Cardiac septum (tissue), 1 donor: ENCODE measurements at regions not wholly inside any gene's neighbourhood (a gene's known extent, or its start where the extent isn't known, plus 50 kb on each side); places are given as distances from the start of the nearest gene placed in this dataset.

Experiments
- DNase-seq: peaks from one replicate; pipeline ENCODE4 v3.0.0-alpha.2; 2020; ENCODE audit warnings: low spot score
- intact Hi-C: fragments of 100-400 bp; cut with DNase I; formaldehyde crosslinking; loops from one replicate; pipeline ENCODE4 v1.14.0; 2022
- donor health status: DM: no; HTN: no; CAD: no.

GRCh38 chr2:144596073-144596871 is 76.4 kb upstream of the ZEB2 start:
- DNase-seq: no peak
- intact Hi-C loops: no loop called here

GRCh38 chr2:144595686-144596072 is 75.8 kb upstream of the ZEB2 start:
- intact Hi-C loops: no loop called here
- no peak for DNase-seq

GRCh38 chr2:144595279-144595678 is 75.4 kb upstream of the ZEB2 start:
- DNase-seq: no peak
- intact Hi-C loops: no loop called here

- DNase-seq: no peak
- intact Hi-C loops: no loop called here
Observed at GRCh38 chr2:144593803-144594202, 73.9 kb upstream of the ZEB2 start.

- DNase-seq: no peak
- intact Hi-C loops: no loop called here
Observed at GRCh38 chr2:144592500-144593256, 72.8 kb upstream of the ZEB2 start.

DNA sequence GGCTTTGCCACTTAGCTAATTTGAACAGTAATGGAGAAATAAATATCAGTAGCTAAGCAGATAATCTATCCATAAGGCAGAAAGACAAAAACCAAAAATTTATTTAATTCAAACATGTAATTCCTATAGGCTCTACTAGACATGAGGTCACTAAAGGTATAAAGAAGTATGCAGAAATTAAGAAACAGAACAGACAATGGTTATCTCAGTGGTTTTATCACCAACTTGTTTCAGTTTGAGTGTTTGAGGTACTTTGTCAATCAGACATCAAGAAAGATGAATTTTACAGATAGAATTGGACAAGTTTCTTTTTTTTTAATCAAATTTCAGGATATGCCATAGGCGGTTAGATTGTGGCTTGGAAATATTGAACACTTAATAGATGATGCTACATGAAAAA is 67.4 kb upstream of the ZEB2 start:
- intact Hi-C loops: no loop called here
- no peak for DNase-seq

DNA sequence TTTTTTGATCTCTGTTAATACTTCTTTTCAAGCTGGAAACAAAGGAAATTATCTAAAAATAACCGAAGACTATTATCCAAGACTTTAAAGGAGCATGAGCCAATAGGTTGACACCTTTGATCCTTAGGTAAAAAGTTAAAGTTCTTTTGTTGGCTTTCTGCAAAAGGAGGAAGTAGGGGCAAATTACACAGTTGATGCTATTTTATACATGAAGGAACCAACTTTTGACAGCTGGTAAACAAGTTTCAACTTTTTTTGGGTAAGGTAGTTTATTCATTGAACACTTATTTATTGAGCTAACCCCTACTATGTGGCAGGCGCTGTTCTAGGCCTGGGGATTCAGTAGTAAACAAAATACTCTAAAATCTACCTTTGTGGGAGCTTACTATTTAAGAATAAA is 66.6 kb upstream of the ZEB2 start:
- intact Hi-C loops: no loop called here
- no peak for DNase-seq

- intact Hi-C loops: no loop called here
- no peak for DNase-seq
Observed at GRCh38 chr2:144583741-144584453, 64.0 kb upstream of the ZEB2 start.

DNA sequence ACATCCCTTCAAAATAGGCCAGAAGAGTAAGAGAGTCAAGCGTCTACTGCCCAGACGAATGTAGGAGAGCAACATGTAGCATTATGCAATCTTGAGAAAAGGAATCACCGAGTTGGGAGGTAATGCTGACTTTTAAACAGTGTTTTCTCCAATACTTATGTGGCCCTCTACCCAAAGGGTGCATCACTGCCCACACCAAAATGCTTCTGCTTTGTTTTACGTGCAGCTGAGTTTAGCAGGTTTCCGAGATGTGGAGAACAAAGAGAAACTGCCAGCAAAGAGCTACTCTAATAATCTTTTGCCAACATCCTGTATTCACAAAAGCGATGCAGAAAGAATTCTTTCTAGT is 63.4 kb upstream of the ZEB2 start:
- intact Hi-C loops: no loop called here
- no peak for DNase-seq

GRCh38 chr2:144582651-144583380 is 62.9 kb upstream of the ZEB2 start:
- no peak for DNase-seq
- intact Hi-C loops: no loop called here

- intact Hi-C loops: no loop called here
- no peak for DNase-seq
Observed at GRCh38 chr2:144580521-144581161, 60.7 kb upstream of the ZEB2 start.

DNA sequence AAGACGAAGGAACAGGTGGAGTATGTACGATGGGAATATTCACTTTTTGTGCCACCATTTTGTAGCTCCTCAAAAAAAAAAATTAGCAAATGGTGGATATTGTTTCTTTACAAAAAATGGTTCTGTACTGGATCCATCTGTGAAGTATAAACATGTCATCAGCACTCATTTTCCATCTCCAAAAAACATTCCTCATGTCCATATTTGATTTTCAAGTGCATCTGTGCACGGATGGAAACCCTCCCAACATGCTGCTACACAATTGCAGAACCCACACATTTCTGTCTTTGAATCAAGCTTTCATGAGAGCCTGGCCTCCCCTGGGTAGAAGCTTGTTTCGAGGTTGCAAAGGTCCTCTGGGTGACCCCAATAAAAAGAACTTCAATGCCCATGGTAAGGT is 59.6 kb upstream of the ZEB2 start:
- DNase-seq: no peak
- intact Hi-C loops: no loop called here

- intact Hi-C loops: no loop called here
- no peak for DNase-seq
Observed at GRCh38 chr2:144578099-144578498, 58.2 kb upstream of the ZEB2 start.

DNA sequence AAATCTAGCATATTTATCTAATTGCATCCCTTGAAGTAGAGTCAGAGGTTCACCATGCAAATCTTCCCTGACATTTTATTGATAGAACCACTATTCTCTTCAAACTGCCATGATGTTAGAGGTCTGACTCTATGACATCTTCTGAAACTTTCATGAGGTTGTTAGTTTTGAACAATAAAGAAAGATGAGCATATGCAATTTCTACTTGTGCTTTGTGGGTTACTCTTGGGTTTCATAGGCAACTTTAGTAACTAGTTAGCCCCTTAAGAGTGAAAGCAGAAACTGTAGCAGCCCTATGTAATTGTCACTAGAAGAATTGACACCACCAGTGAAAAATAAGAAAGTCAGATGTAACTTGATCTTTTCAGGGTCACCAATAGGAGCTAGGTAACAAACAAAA is 53.1 kb upstream of the ZEB2 start:
- no peak for DNase-seq
- intact Hi-C loops: no loop called here

DNA sequence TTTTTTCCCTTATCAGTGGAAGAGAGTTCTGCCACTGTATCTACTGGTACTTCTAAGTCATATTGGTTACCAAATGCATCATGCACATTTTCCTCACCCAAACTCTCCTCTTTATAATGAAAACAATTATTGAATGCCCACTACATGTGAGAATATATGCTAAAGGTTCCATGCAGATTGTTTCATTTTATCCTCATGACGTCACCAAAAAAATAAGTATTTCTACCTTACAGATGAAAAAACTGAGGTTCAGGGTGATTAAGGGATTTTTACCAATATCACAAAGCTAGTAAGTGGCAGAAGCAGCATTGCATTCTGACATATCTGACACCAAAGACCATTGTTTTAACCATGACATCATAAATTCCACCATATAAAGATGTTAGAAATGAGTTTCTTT is 51.9 kb upstream of the ZEB2 start:
- intact Hi-C loops: no loop called here
- DNase-seq: no peak

DNA sequence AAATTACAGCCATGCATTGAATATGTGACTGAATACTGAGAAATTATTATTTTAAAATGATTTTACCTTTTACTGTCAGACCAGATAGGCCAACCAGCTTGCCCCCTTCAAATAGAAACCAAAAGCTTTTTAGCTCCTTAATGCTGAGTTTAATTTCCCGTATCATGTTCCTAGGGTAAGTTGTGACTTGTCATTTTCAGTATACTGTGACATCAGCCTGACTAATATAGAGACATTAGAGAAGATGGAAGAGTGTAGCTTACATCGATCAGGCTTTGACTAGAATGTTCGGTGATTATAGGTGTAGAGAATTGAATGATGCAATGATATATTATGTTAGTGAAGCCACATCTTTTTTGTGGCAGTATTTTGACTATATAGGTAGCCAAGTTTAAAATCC is 50.6 kb upstream of the ZEB2 start:
- intact Hi-C loops: no loop called here
- no peak for DNase-seq
